Mucosa of gallbladder (tissue), 1 donor: ENCODE measurements at regions not wholly inside any gene's neighbourhood (a gene's known extent, or its start where the extent isn't known, plus 50 kb on each side); places are given as distances from the start of the nearest gene placed in this dataset.

Experiments
- DNase-seq: peaks from one replicate; pipeline ENCODE4 v3.0.0-alpha.2; 2020; ENCODE audit warnings: low spot score
- donor health status: DM: no; HTN: no; CAD: no.

DNA sequence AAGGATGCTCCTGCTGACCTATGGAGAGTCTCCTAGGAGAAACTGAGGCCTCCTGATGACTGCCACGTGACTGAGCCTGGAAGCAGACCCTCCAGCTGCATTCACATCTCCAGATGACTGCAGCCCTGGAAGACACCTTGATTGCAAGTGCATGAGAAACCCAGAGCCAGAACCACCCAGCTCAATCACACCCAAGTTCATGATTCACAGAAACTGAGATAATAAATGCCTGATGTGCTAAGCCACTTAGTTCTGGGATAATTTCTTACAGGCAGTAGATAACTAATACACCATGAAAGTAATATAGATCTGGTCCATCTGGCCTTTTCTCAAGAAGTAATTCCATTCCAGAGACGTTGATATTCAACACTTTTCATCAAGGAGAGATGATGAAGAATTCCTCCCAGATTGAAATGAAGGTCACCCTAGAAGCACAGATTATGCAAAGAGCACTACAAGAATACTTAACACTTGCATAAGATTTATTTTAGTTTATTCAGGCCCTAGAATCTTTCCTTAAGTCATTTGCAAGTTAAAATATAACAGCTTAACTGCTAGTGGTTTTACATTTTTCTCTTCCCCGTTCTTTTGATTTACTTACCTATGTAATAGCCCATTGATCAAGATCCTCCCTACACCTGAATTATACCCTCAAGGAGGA lies 208.2 kb upstream of the INHBA start:
- no peak for DNase-seq

GRCh38 chr7:41907444-41907843 lies 204.6 kb upstream of the INHBA start:
- no peak for DNase-seq

DNA sequence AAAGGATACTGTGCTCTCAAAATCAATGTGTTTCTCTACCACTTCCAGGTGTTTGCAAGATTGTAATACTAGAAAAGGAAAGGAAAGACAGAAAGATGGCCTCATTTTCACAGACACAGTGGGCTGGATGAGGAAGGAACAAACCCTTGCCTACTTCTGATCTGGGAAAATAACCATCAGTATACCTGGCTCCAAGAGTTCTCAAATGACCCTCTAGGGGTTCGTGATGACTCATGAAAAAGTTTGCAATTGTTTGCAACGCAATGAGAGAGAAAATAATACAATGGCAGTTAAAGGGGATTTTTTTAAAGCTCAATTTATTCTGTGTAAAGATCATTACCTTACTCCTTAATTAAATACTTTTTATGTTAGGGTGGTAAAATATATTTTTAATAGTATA lies 197.6 kb upstream of the INHBA start:
- DNase-seq, result no peak

- DNase-seq, result no peak
These were observed 197.0 kb upstream of the INHBA start for GRCh38 chr7:41899823-41900433.

DNA sequence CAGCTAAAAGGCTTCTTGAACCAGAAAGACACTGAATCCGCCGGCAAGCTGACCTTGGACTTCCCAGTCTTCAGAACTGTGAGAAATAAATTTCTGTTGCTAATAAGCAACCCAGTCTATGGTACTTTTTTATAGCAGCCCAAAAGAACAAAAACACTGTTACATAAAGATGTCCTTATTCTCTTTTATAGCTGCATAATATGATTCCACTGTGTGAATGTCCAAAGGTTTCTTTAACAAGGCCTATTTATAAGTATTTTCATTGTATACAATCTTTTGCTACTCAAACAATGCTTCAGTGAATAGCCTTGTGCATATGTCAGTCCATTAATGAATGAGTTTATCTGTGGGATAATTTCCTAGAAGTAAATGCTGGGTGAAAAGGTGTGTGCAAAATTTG lies 190.8 kb upstream of the INHBA start:
- no peak for DNase-seq

GRCh38 chr7:41892356-41893100 lies 189.6 kb upstream of the INHBA start:
- no peak for DNase-seq

- DNase-seq, result no peak
These were observed 189.1 kb upstream of the INHBA start for GRCh38 chr7:41891950-41892349.

DNA sequence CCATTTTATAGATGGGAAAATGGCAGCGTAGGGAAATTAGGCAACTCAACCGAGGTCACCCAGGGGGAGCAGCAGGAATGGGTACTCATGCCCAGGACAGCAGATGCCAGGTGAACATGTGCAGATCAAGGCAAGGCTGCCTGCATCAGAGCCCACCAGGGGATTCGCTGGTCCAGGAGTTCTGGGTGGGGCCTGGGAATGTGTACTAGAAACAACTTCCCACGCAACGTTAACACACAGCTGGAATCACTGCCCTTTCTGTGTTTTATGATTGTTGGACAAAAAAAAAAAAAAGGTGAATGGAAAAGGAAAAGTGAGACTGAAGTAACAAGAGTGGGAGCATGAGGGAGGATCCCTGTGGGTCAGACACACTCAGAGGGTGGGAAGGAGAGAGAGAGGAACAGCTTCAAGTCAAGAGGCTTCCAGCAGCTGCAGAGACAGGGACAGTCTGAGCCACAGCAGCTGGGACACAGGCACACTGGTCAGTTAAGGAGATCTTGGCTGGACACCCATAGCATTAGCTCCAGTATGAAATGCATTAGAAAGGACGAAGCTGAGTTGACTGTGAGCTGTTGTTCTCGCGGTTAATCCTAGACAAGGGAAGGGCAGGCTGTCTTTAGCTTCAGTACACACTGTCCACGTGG lies 187.9 kb upstream of the INHBA start:
- DNase-seq, result no peak

- DNase-seq, result no peak
These were observed 186.6 kb upstream of the INHBA start for GRCh38 chr7:41889472-41889871.

GRCh38 chr7:41889040-41889439 lies 186.2 kb upstream of the INHBA start:
- no peak for DNase-seq

DNA sequence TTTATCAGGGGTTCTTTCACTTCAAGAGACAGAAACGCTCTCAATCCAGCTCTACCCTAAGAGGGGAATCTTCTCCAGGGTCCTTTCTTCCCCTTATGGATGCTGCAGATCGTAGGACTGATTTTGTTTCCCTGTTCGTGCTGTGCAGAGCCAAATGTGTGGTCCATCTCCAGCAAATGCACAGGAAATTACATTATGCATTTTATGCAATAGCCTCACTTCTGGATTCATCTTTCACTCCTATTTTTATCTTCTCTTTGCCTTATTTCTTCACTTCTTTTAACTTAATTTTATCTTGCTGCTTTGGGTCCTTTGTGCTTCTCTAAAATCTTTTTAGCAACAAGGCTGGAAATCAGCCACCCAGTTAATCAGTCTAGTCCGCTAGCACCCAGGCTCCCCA lies 184.5 kb upstream of the INHBA start:
- no peak for DNase-seq

GRCh38 chr7:41886901-41887311 lies 184.0 kb upstream of the INHBA start:
- peak; percentile 27 for DNase-seq

GRCh38 chr7:41886262-41886900 lies 183.5 kb upstream of the INHBA start:
- DNase-seq, result peak; percentile 32

DNA sequence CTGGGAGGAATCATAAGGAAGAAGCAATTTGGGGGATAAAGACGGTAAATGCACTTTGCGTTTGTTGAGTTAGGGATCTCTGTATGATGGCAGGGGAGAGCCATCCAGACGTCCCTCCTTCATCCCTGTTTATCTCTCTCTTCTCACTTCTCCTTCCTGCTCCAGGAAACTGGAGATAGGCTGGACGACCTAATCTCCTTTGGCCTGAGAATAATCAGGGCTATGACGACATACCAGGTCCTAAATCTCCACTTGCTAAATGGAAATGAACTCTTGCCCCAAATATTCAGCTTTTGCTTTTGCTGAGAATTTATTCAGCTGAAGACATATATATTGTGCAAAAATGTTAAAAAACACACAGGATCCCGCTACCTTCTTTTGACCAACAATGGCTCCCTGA lies 182.9 kb upstream of the INHBA start:
- DNase-seq, result no peak

DNA sequence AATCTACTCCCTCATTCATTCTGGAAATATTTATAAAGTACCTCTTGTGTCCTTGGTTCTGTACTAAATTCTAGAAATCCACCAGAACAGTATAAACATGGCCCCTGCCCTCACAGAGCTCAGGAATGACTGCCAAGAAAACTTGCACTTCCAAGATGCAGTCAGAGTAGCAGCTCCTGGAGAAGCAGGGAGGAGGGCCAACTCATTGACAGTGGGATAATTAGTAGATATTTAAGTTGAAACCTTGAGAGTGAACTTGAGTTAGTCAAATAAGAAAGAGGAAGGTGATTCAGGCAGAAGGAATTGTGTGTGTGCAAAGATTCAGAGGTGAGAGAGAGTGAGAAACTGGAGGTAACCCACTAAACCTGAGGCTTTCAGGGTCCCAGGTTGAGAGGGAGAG lies 182.2 kb upstream of the INHBA start:
- no peak for DNase-seq

GRCh38 chr7:41882745-41883420 lies 180.0 kb upstream of the INHBA start:
- no peak for DNase-seq

DNA sequence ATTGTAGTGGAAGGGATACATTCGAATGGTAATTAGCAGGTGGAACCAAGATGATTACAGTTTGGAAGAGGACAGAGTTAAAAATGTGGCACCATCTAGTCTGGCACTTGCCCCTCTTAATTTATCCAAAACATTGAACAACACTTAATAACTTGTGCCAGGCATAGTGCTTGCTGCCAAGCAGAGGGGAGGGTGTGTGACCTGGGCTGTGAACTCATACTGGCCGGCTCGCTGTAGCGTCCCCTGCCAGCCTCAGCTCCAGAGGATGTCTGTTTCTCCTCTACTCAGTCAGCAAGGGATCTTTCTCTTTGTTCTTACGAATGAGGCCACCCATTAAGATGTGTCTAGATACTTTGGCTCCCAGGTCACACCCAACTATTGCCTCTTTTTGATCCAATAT lies 179.4 kb upstream of the INHBA start:
- DNase-seq, result no peak

DNA sequence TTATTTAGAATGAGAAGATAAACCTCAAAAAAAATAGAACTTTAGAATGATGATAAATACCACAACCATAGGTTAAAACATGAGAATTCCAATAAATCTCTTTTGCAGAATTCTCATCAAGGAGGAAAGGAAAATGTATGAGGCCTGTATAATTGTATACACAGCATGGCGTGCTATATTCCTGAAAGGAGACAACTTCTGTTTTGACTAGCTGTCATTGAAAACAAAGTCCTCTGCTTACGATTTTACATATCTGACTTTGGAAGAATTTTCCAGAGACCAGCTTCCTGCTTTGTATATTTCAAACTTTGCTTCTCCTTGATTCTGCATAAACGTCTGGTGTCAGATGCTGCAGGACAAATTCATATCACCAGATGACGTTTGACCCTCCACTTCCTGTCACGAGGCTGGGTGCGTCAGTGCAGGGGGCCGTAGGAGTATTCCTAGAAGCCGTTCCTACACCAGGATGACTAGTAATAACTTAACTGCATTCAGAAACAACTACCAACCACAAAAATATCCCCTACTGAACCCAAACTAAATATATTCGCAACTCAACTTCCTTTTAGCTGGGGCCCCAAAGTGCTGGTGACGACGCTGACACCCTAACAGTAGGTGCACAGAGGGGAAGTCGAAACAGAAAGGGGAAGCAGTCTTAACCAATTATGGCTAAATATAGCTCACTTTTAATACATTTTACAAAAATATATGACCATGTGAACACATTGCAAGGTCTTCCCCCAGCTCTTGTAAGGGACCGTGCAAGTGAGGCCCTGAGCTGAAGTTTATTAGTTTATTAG lies 178.6 kb upstream of the INHBA start:
- DNase-seq, result peak; percentile 52

DNA sequence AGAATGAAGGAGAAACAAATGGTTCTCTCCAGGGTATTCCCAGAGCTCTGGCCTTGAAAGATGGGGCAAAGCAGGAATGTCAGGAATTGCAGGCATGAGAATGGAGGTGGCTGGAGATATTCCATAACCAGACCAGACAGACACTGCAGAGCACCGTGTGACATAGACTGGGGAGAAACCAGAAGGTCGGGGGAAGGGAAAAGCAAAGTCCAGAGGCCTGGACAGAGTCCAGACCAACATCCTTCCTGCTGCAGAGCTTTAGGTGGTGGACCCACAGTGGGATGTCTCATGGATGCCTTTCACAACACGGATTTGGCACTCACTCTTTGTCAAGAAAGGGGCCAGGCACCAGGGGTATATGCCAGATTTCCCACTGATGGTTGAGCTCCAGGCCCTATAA lies 177.2 kb upstream of the INHBA start:
- DNase-seq, result peak; percentile 30

DNA sequence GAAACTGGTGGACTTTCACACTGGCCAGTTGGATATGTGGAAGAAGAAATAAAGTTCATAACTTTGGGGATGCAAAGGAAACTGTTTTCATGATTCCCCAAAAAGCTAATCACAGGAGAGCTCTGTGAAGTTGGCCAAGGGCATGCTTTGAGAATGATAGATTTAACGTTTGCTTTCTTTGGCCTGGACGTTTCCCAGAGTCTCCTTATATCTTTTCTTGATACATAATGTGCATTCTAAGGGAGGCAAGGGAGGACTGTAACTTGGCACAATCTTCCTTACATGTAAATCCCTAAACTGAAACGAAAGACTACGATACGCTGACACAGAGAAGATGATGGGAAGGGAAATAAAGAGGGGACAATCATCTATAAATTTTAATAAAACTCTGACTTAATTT lies 176.5 kb upstream of the INHBA start:
- DNase-seq, result no peak
